ENCODE measurements at regions not wholly inside any gene's neighbourhood (a gene's known extent, or its start where the extent isn't known, plus 50 kb on each side); places are given as distances from the start of the nearest gene placed in this dataset.

GRCh38 chr18:22541232-22541631 is 123.5 kb upstream of the CTAGE1 start:
- H3K4me1 ChIP-seq = peaks cover 6 to 11% (median 10%) of the 10 kb centered on the region in 4 donors
- H3K36me3 ChIP-seq = no peaks in the 10 kb centered on the region
- intact Hi-C loops (cut with DNase I) = no loop called here
- no peaks in the 10 kb centered on the region for H3K9me3 ChIP-seq
- TF ChIP-seq POLR2A (IDR thresholded peaks at IDR 0.05; ENCODE audit: low read depth) = no peak
- TF ChIP-seq CTCF (IDR thresholded peaks at IDR 0.05) = no peak
- no peak for TF ChIP-seq POLR2AphosphoS5 (IDR thresholded peaks at IDR 0.05)
- TF ChIP-seq EP300 (IDR thresholded peaks at IDR 0.05) = no peak
- no peak for DNase-seq (ENCODE audit: extremely low spot score)
- 83% methylated on average over 1 of the region's 1 CpG for WGBS
- no peaks in the 10 kb centered on the region for H3K27me3 ChIP-seq
- no peak overlapping the region for H3K27ac ChIP-seq (replicated peaks in 1 of 4)
- H3K4me3 ChIP-seq = no peak overlapping the region

GRCh38 chr18:22542406-22542835 is 124.7 kb upstream of the CTAGE1 start:
- Histone ChIP-seq H3K4me3 (no peak overlapping the region), H3K4me1 (peaks cover 17 to 23% (median 21%) of the 10 kb centered on the region in 4 donors), H3K36me3 (no peaks in the 10 kb centered on the region), H3K27me3 (no peaks in the 10 kb centered on the region), H3K27ac (replicated peaks in 1 of 4) (peak overlapping the region in 1 of 4 donors; percentile 21), H3K9me3 (no peaks in the 10 kb centered on the region)
- DNase-seq (ENCODE audit: extremely low spot score) = no peak
- no peak for TF ChIP-seq CTCF (IDR thresholded peaks at IDR 0.05)
- TF ChIP-seq EP300 (IDR thresholded peaks at IDR 0.05) = no peak
- WGBS = 72% methylated on average over 4 of the region's 4 CpGs
- intact Hi-C loops (cut with DNase I) = no loop called here

- no peaks in the 10 kb centered on the region for H3K27me3 ChIP-seq
- H3K9me3 ChIP-seq = no peaks in the 10 kb centered on the region
- TF ChIP-seq POLR2AphosphoS5 (IDR thresholded peaks at IDR 0.05) (no peak), POLR2A (IDR thresholded peaks at IDR 0.05; ENCODE audit: low read depth) (no peak), EP300 (IDR thresholded peaks at IDR 0.05) (no peak), CTCF (IDR thresholded peaks at IDR 0.05) (no peak)
- intact Hi-C loops (cut with DNase I) = no loop called here
- H3K4me3 ChIP-seq = no peak overlapping the region
- DNase-seq (ENCODE audit: extremely low spot score) = no peak
- no peak overlapping the region for H3K27ac ChIP-seq (replicated peaks in 1 of 4)
- H3K36me3 ChIP-seq = no peaks in the 10 kb centered on the region
- H3K4me1 ChIP-seq = peaks cover 17 to 23% (median 21%) of the 10 kb centered on the region in 4 donors
- 57% methylated on average over 4 of the region's 4 CpGs for WGBS
Measured at GRCh38 chr18:22543769-22544168, 126.1 kb upstream of the CTAGE1 start.

- no peak for DNase-seq (ENCODE audit: extremely low spot score)
- TF ChIP-seq EP300 (IDR thresholded peaks at IDR 0.05) (no peak), POLR2AphosphoS5 (IDR thresholded peaks at IDR 0.05) (no peak), POLR2A (IDR thresholded peaks at IDR 0.05; ENCODE audit: low read depth) (no peak), CTCF (IDR thresholded peaks at IDR 0.05) (no peak)
- Histone ChIP-seq H3K36me3 (no peaks in the 10 kb centered on the region), H3K9me3 (no peaks in the 10 kb centered on the region), H3K27me3 (no peaks in the 10 kb centered on the region), H3K4me1 (peaks cover 17 to 23% (median 21%) of the 10 kb centered on the region in 4 donors), H3K27ac (replicated peaks in 1 of 4) (no peak overlapping the region), H3K4me3 (no peak overlapping the region)
- intact Hi-C loops (cut with DNase I) = no loop called here
- WGBS = 61% methylated on average over 4 of the region's 4 CpGs
Measured at GRCh38 chr18:22544626-22545025, 126.9 kb upstream of the CTAGE1 start.

- Histone ChIP-seq H3K9me3 (no peaks in the 10 kb centered on the region), H3K4me3 (no peak overlapping the region), H3K27ac (replicated peaks in 1 of 4) (no peak overlapping the region), H3K36me3 (no peaks in the 10 kb centered on the region), H3K4me1 (peaks cover 17 to 23% (median 21%) of the 10 kb centered on the region in 4 donors), H3K27me3 (no peaks in the 10 kb centered on the region)
- DNase-seq (ENCODE audit: extremely low spot score) = no peak
- intact Hi-C loops (cut with DNase I) = no loop called here
- TF ChIP-seq CTCF (IDR thresholded peaks at IDR 0.05) = no peak
- TF ChIP-seq POLR2AphosphoS5 (IDR thresholded peaks at IDR 0.05) = no peak
- TF ChIP-seq EP300 (IDR thresholded peaks at IDR 0.05) = no peak
- no peak for TF ChIP-seq POLR2A (IDR thresholded peaks at IDR 0.05; ENCODE audit: low read depth)
- WGBS = 87% methylated on average over 6 of the region's 6 CpGs
Measured at GRCh38 chr18:22545066-22545760, 127.5 kb upstream of the CTAGE1 start.
